Tibial nerve (tissue), 4 donors: ENCODE measurements at regions not wholly inside any gene's neighbourhood (a gene's known extent, or its start where the extent isn't known, plus 50 kb on each side); places are given as distances from the start of the nearest gene placed in this dataset.
"Not testable (repeated sequence)": the region's sequence is repeated elsewhere in the genome, so short reads cannot be mapped to it uniquely, and the experiment has no call there.

Experiments
- EP300 ChIP-seq, 2 donors: sonication (generic); formaldehyde crosslinking; IDR thresholded peaks; one replicate each; pipeline ENCODE4 v1.6.1; 2017; ENCODE audit warnings: antibody characterized with exemption in 2 of 2, mild to moderate bottlenecking in 1 of 2
- POLR2A ChIP-seq, 2 donors: fragments of 450-650 bp; IDR thresholded peaks; one replicate each; pipeline ENCODE4 v1.6.1; 2017; ENCODE audit warnings: antibody characterized with exemption in 2 of 2, mild to moderate bottlenecking in 2 of 2, moderate library complexity in 2 of 2
- TF ChIP-seq, protein P1 (sequence below), 5 experiments: fragments of 200-600 bp in 3 of 5; fragments of 450-650 bp in 2 of 5; sonication (generic) in 3 of 5; IDR thresholded peaks; one replicate each; pipeline ENCODE4 v1.5.1; 2016 to 2019; ENCODE audit warnings: antibody characterized with exemption in 5 of 5, mild to moderate bottlenecking in 3 of 5, moderate library complexity in 2 of 5

DNA sequence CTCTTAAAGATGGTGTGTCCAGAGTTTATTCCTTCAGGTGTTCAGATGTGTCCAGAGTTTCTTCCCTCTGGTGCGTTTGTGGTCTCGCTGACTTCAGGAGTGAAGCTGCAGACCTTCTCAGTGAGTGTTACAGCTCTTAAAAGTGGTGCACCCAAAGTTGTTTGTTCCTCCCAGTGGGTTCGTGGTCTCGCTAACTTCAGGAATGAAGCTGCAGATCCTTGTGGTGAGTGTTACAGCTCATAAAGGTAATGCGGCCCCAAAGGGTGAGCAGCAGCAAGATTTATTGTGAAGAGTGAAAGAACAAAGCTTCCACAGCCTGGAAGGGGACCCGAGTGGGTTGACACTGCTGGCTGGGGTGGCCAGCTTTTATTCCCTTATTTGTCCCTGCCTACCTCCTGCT is 227.7 kb upstream of the DAB2 start:
- TF ChIP-seq, protein P1, sequence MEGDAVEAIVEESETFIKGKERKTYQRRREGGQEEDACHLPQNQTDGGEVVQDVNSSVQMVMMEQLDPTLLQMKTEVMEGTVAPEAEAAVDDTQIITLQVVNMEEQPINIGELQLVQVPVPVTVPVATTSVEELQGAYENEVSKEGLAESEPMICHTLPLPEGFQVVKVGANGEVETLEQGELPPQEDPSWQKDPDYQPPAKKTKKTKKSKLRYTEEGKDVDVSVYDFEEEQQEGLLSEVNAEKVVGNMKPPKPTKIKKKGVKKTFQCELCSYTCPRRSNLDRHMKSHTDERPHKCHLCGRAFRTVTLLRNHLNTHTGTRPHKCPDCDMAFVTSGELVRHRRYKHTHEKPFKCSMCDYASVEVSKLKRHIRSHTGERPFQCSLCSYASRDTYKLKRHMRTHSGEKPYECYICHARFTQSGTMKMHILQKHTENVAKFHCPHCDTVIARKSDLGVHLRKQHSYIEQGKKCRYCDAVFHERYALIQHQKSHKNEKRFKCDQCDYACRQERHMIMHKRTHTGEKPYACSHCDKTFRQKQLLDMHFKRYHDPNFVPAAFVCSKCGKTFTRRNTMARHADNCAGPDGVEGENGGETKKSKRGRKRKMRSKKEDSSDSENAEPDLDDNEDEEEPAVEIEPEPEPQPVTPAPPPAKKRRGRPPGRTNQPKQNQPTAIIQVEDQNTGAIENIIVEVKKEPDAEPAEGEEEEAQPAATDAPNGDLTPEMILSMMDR (IDR thresholded peaks at IDR 0.05) = not testable (repeated sequence)
- TF ChIP-seq POLR2A, EP300 (IDR thresholded peaks at IDR 0.05): not testable (repeated sequence)
